ENCODE measurements at regions not wholly inside any gene's neighbourhood (a gene's known extent, or its start where the extent isn't known, plus 50 kb on each side); places are given as distances from the start of the nearest gene placed in this dataset.
"Not testable (repeated sequence)": the region's sequence is repeated elsewhere in the genome, so short reads cannot be mapped to it uniquely, and the experiment has no call there.

DNA sequence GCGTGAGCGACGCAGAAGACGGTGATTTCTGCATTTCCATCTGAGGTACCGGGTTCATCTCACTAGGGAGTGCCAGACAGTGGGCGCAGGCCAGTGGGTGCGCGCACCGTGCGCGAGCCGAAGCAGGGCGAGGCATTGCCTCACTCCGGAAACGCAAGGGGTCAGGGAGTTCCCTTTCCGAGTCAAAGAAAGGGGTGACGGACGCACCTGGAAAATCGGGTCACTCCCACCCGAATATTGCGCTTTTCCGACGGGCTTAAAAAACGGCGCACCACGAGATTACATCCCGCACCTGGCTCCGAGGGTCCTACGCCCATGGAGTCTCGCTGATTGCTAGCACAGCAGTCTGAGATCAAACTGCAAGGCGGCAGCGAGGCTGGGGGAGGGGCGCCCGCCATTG, 63.4 kb upstream of the SH3BP4 start:
- FAIRE-seq; CTCF ChIA-PET (ENCODE audit: partially characterized antibody); H2BK5ac ChIP-seq (ENCODE audit: low read depth, low read length); H3K9ac ChIP-seq (replicated peaks in 1 of 4; ENCODE audit: extremely low read depth in 1 of 4, low read depth in 3 of 4, low read length in 3 of 4); H3K14ac ChIP-seq (ENCODE audit: insufficient read length); H4K8ac ChIP-seq (ENCODE audit: extremely low read depth, insufficient read depth, low read length); H3K79me1 ChIP-seq (ENCODE audit: low read depth, low read length); H3K79me2 ChIP-seq (ENCODE audit: control insufficient read depth in 1 of 2, insufficient read depth in 2 of 2, low read length in 2 of 2); H3K56ac ChIP-seq (replicated peaks; ENCODE audit: insufficient read length, low read depth, low read length); H3K4me3 ChIP-seq (ENCODE audit: extremely low read depth in 1 of 4, insufficient read depth in 2 of 4, low read depth in 3 of 4, low read length in 4 of 4); H2BK15ac ChIP-seq (ENCODE audit: low read length); H2BK120ac ChIP-seq (replicated peaks; ENCODE audit: low read depth, low read length); H3K23ac ChIP-seq (ENCODE audit: insufficient read length); H3K27me3 ChIP-seq (replicated peaks in 1 of 4; ENCODE audit: control insufficient read depth in 3 of 4, extremely low read depth in 1 of 4, insufficient read depth in 3 of 4, low read length in 3 of 4); H4K5ac ChIP-seq (ENCODE audit: insufficient read length, low read depth, low read length); H2BK12ac ChIP-seq (ENCODE audit: low read depth, low read length); H2AK5ac ChIP-seq (ENCODE audit: low read depth, low read length); H3K4ac ChIP-seq (replicated peaks; ENCODE audit: insufficient read length, low read depth, low read length); H3K27ac ChIP-seq (ENCODE audit: low read depth, low read length); H3K4me1 ChIP-seq (replicated peaks in 1 of 4; ENCODE audit: control insufficient read depth in 3 of 4, insufficient read depth in 4 of 4, low read length in 3 of 4); H4K20me1 ChIP-seq (replicated peaks in 1 of 2; ENCODE audit: control insufficient read depth in 1 of 2, insufficient read depth in 2 of 2, low read length in 2 of 2); H3K18ac ChIP-seq (ENCODE audit: extremely low read depth, low read length); H3K23me2 ChIP-seq (ENCODE audit: low read depth, low read length); H2AFZ ChIP-seq (ENCODE audit: low read length); H4K91ac ChIP-seq (replicated peaks; ENCODE audit: insufficient read length, low read length); H3K36me3 ChIP-seq (ENCODE audit: control insufficient read depth in 2 of 4, insufficient read depth in 4 of 4, low read length in 3 of 4); H2BK20ac ChIP-seq (ENCODE audit: low read length); H3K9me3 ChIP-seq (ENCODE audit: insufficient read depth in 2 of 2, low read depth in 1 of 2, low read length in 1 of 2): not testable (repeated sequence)
- H3K4me2 ChIP-seq (ENCODE audit: insufficient read depth in 1 of 2, low read depth in 2 of 2, low read length in 2 of 2) = 0 out of 4 replicates have a peak overlapping the region, but pooled peaks of 1 of the 2 experiments have one; percentile 33
- peak in 1 of 2 experiments; percentile 59 for DNase-seq (ENCODE audit: low read depth in 1 of 2, low spot score in 2 of 2)
- POLR2A ChIA-PET (ENCODE audit: partially characterized antibody) = interaction anchor here (0.7 to 1.4 kb wide), 3 partner anchors 12 to 102 kb away, joined by 3 to 5 read pairs (median 3); no protein-coding TSS in a partner anchor
- 56% methylated on average over 29 of the region's 34 CpGs; no CpG with 5 or more reads in 1 of the 2 experiments for WGBS, 2 experiments (ENCODE audit: extremely low coverage in 1 of 2, insufficient coverage in 1 of 2, insufficient read length in 1 of 2, insufficient replicate concordance in 2 of 2, low coverage in 1 of 2, low lambda C conversion rate in 2 of 2, missing lambda C conversion rate in 1 of 2)
